GM21737 (cell line): ENCODE measurements at regions not wholly inside any gene's neighbourhood (a gene's known extent, or its start where the extent isn't known, plus 50 kb on each side); places are given as distances from the start of the nearest gene placed in this dataset.
"Not testable (repeated sequence)": the region's sequence is repeated elsewhere in the genome, so short reads cannot be mapped to it uniquely, and the experiment has no call there.

ENCODE experiments used
- ATAC-seq: cut with Tn5 transposase; IDR thresholded peaks from one replicate; pipeline ENCODE4 v1.9.1; 2021; ENCODE audit warnings: mild to moderate bottlenecking, moderate library complexity; ENCODE audit not compliant: unreplicated experiment

DNA sequence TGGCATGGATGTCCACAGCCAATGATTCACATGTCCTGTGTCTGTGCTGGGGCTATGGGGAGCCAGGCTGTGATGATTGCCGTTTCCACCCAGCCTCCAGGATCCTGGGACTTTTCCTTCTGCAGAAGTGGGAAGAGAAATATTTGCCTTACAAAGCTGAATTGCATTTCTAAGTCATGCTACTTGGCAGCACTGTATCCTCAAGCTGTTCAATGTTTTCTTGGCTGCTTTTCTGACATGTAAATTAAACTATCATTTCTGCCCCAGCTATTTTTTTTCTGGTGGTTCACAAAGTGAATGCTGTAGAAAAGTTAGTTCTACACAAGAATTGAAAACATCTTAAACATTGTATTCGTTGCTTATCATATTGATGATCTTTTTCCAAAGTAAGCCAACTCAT, 51.9 kb upstream of the TCERG1L start:
- ATAC-seq: no peak

DNA sequence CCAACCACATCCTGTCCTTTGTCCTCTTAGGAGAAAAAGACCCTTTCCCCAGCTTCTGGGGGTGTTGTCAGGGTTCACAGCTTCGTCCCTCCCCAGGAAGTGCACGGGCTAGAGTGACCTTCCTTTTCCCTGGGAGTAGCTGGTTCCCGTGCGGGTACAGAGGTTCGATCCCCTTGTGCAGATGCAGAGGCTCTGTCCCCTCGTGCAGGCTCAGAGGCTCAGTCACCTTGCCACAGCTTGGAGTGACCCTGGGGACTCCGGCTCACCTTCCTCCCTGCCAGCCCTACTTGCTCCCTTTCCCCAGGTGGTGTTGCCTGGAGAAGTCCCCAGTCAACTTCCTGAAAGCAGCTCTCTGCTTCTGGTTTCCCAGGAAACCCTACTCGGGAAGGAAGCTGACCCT, 60.0 kb upstream of the TCERG1L start:
- ATAC-seq: no peak

DNA sequence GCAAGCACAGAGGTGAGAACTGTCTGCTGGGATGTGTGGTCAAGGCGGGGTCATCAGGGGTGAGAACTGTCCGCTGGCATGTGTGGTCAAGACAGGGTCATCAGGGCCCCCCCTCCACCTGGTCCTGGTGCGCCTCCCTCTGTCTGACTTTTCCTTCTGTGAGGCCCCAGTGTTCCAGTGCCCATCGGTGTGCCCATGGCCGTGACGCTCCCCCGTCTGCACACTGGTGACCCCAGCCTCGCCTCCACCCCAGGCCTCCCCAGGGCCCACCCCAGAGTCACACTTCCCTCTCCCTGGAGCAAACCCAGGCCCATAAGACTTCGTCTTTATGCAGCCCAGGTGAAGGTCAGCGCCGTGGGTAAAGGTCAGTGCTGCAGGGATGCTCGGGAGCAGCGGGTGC, 70.1 kb upstream of the TCERG1L start:
- ATAC-seq: no peak

DNA sequence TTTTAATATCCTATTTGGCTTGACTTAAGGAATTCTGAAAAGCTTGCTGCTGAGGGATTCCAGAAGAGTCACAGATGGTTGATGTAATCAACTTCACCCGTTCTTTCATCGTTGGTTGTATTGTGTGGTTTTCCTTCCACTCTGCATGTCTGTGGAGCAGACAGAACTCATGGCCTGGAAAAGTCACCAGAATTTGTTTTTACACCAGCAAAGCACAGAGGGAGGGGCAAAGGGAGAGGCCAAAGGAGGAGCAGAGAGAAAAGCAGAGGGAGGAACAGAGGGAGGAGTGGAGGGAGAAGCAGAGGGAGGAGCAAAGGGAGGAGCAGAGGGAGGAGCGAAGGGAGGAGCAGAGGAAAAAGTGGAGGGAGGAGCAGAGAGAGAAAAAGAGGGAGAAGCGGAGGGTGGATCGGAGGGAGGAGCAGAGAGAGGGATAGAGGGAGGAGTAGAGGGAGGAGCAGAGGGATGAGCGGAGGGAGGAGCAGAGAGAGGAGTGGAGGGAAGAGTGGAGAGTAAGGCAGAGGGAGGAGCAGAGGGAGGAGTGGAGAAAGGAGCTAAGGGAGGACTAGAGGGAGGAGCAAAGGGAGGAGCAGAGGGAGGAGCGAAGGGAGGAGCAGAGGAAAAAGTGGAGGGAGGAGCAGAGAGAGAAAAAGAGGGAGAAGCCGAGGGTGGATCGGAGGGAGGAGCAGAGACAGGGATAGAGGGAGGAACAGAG, 73.8 kb upstream of the TCERG1L start:
- not testable (repeated sequence) for ATAC-seq

DNA sequence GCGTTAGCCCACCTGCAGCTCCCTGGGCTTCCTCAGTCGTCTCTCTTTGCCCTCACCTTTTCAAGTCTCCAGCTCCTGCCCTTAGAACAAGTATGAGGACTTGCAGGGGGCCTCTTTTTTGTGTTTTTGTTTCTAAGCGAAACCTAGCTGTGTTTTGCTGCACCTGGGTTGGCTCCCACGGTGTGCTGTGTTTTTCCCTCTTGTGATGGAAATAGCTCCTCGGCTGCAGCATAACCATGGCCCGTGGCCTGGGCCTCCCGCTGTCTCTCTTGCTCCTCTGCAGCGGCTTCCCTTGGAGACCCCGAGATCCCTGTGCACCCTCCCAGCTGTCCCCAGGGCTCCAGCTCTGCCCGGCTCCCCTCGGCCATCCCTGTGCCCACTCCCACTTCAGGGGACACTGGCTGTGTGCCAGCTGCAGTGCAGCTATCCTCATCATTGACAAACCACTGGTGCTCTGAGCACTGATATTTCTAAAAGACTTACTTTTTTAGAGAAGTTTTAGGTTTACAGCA, 75.6 kb upstream of the TCERG1L start:
- ATAC-seq: no peak

DNA sequence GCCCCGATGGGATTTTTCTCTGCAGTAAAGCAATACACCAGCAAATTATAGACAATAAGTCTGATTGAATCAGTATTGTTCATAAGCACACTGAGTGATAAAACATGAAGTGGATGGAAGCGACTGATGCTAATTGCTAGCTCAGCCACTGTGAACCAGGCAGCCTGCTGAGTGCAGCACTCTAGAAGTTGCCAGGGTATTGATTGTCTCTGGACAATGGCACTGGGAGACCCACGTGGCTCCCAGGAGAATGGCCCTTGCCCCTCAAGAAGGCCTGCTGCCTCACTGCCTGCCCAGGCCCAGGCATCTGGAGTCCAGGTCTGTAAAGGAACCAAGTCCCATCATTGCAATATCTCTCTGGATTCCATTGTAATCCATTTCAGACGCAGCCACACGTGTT, 80.4 kb upstream of the TCERG1L start:
- ATAC-seq: no peak

DNA sequence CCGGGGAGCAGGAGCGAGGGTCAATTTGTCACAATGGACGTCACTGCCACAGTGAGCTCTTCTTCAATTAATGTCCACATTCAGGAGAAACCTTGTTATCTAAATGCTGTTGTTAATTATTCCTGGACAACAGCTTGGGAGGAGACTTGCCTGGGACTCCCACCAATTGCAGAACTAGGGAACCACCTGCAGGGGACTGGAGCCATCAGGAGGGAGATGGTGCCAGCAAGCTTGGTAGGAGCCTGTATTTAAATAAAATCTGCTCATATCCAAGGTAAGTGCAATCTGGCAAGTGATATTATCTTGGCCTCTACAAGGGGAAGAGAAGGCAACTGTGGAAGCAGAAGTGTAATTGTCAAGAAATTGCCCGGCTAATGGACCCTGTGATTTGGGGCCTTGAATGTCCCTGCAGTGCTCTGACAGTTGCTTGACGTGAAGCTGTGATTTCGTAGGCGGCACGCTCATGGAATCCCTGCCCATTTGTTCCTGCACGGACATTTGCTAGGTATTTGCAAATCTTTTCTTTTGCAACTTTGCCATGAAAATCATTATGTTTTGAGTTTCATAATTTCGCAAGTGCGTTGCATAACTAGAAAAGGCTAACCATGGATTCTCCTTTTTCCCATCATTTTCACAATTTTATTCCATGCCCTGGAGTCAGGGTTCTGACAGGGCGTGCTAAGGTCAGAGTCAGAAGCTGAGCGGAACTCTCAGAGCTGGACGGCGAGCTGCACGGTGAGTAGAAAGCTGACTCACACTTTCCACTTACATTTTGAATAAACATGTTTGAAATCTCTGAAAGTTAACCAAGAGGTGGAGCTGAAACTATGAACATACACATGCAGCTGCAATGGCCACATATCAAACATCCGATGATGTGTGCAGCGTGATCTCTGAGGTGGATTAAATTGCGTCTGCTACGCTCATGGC, 84.9 kb upstream of the TCERG1L start:
- ATAC-seq: no peak

DNA sequence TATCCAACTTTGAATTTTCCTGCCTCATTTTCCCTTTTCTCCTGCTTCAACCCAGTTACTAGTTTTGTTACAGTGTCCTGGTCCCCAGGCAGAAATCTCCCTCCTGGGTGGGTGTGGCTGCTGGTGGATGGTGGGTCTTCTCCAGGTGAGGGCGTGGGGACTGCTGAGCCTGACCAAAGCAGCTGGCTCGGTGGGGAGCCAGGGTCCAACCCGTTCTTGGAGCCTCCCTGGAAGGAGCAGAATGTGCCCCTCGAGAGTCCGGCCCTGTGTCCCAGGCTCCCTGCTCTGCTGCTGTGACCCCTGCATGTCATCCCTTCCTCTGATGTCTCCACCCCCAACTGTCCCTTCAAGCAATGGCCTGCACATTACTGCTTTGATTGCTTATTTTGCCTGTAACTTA, 86.6 kb upstream of the TCERG1L start:
- ATAC-seq: no peak

DNA sequence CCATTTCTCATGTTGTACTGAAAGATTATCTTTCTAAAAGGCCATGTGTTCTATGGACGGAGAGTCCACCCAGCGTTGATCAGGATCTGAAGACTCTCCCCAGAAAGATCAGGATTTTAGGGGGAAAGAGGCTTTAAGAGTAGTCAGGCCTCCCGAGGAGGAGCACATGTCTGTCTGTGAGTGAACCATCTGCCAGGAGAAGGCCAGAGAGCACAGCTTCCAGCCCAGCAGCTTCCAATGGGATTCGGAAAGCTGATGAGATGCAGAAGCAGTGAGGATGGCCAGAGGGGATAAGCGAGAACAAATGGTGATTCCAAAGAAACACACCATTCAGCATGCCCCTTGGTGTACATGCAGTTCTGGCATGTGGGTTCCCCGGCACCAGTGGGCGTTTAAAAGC, 88.5 kb upstream of the TCERG1L start:
- no peak for ATAC-seq

DNA sequence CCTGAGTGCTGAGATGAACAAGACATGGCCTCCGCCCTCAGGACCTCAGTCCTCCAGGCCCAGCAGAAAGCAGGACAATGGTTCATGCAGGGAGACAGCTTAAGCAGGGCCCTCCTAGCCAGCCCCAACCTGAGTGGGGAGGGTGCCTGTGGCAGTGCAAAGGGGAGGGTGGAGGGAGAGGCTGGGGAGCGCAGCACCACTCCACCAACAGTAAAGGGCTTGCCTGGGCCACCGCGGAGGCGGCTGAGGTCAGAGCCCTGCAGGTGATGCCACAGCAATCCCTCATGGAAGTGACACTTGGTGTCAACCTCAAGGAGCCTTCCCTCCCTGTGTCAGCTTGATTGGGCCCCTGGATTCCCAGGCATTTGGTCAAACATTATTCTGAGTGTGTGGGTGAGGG, 89.0 kb upstream of the TCERG1L start:
- no peak for ATAC-seq

DNA sequence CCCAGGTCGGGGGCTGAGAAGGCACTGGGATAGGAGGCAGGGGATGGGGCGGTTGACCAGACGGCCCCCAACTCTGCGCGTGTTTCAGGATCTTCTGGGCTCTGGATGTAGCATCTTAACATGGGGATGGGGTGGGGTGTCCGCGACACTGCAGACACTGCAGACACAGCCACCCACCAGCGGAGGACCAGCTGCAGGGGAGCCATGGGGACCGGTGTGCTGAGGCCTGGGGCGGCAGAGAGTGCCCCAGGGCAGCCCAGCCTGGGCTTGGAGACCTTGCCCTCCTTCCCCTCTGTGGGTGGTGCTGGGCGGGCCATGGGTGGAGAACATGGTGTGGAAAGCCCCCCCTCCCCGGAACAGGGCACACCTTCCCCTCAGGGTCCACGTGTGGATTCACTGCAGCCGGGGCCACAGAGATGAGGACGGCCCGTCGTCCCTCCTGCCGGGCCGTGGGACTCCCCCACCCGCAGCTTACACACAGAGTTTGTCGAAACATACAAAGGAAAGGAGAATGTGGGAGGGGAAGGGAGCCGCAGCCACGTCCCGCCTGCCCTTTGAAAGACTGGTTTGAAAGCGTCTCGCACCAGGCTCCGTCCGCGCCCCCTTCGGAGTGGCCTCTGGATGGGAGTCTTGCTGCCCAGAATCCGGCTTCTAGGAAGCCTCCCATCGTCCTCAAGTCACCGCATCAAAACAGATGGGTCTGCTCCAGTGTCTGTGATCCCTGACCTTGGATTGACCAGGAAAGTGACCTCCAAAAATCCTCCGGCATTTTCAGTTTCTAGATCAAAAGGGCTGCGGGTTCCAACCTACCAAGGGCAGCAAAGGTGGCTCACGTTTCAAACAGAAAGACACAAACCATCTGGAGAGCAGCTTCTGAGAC, 91.5 kb upstream of the TCERG1L start:
- no peak for ATAC-seq

DNA sequence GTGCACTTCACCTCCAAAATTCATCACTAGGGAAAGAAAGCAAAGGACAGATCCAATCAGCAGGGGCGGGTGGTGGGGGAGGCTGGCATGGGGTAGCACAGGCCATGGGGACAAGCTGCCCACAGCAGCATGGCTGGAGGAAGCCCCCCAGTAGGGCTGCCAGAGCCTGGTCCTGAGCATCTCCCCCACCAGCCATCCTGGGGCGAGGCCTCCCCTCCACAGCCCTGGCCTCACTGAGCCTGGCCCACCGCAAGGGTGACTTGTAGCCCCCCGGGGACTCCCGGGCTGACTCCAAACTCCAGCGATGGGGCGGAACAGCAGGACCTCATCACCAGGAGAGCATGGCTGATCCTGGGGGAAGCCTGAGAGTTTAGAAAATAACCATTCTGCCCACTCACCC, 92.4 kb upstream of the TCERG1L start:
- ATAC-seq: no peak

DNA sequence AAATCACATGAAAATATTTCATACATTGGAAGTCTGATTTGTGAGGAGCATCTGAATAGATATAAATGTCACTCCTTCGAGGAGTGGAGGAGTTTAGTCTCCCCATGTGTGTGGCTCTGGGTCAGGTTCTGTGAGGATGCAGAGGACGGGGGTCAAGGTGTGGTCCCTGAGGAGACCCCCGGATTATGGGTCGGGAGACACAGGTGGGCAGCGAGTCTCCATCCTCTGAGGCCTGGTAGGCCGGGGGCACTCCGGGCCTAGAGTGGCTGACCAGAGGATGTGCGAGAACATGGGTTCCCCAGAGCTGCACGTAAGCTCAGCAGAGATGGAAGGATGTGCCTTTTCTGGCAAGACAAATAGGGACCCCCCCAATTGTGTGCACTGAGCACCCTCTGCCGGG, 93.4 kb upstream of the TCERG1L start:
- no peak for ATAC-seq

DNA sequence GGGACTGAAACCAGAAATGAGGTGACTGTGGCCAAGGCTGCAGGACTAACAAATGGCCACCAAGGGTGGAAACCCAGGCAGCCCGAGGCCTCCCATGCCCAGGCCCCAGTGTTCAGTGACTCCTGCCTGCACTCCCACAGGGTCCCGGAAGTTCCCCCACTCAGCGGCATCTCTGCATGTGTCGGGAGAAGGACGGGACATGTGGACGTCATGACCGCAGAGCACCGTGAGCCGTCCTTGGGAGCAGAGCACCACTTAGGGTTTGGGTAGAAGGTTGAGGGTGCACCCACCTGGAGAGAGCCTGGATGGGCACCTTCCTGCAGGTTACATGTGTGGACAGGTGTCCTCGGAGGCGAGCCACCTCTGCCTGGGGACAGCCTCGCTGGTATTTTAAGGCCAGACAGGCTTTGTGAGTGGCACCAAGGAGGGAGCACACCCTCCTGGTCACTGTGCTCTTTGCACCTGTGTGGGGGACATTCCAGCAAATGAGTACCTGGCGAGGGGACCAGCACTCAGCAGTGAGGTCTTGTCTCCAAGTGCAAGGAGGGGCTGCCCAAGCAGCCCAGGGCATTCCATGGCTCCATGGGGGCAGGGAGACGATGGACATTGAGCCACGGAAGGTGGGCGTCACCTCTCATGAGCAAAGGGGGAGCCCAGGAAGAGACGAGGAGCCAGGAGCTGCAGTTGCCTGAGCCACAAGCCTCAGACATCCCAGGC, 95.3 kb upstream of the TCERG1L start:
- no peak for ATAC-seq

DNA sequence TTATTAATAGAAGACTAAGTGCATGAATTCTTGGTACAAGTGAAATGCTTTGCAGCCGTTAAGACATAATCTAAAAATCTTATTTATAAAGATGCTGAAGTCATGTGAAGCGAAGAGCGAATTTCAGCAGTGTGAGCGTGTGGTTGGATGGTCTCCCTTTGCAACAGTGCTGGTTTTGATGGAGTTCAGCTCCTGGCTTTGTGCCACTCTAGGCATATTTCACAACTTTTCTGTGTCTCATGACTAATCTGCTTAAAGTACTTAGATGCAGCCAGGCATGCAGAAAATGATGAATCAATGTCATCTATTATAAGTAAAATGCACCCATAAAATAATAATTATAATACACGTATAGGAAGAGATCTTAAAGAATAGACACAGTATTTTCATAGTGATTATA, 107.2 kb upstream of the TCERG1L start:
- ATAC-seq: no peak

DNA sequence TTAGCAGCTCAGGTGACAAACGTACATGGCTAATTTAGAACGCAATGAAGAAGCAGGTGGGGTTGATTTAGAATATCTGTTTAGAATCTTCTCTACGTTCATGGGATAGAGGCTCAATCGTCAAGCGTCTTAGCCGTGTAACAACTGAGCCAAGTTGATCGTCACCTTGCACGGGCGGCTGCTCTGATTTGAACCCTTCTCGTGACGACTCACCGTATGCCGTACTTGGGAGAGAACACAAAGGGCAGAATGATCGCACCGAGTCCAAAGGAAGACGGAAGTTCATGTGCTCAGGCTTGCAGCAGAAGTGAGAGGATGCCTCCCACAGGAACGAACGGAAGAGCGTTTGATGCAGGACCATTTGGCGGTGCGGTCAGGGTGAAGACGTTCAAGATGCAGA, 108.3 kb upstream of the TCERG1L start:
- ATAC-seq: no peak

DNA sequence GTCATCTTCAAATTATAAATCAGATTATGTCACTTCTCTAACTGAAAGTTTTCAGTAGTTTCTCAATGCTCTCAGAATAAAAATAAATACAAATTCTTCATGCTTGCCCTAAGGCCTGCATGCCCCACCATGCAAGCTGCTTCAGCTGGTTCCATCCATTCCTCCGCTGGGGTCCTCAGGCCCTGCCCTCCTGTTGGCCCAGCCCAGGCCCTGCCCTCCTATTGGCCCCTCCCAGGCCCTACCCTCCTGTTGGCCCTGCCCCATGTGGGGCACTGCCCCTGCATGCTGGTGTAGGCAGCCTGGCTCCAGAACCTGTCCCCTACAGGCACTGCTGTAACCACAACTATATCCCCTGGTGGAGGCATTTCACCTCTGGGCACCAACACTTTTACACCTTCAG, 109.3 kb upstream of the TCERG1L start:
- ATAC-seq: no peak

DNA sequence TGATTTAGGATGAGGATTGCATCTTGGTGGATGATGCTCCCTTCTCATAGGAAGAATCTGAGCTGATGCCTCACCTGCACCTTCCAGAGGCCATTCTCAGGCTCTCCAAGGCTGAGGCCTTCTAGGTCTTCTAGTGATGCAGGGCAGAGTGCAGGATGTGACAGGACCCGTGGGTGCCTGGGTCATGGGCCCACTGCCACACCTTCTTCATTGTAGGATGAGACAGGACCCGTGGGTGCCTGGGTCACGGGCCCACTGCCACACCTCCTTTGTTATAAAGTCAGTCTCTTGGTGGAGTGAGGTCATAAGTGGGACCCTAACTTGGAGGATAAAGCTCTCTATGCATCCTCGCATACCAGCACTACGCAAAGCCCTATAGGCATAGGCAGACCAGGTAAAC, 109.9 kb upstream of the TCERG1L start:
- no peak for ATAC-seq

DNA sequence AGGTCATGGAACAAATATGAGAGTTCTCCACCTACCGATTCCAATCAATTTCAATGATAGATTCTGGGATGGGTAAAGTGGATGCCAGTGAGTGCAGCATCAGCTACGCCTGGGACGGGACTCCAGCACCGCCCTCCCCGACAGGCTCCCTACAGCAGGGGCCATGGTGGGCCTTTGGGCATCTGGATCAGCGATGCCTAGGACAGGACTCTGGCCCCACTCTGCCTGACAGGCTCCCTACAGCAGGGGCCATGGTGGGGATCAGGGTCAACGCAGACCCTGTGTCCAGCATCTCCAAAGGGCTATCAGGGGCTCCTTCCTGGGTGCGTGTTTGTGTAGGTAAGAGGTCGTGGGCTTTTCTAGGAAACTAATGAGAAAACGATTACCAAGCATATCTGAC, 111.2 kb upstream of the TCERG1L start:
- ATAC-seq: no peak

DNA sequence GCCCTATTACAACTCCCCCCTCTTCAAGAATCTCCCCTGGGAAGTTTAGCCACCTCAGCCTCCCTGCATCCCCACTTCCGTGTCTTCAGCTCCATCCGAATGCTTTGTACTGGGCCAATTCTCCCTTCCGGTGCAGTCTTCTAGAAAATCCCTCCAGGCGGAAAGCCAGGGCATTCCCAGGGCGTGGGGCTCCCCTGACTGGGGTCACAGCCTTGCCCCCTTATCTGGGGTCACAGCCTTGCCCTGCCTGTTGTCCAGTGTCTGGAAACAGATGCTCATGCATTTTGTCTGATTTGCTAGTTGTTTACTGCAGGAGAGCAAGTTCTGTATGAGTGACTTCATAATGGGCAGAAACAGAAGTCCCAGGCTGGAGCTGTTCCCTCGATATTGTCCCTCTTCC, 112.5 kb upstream of the TCERG1L start:
- ATAC-seq: no peak
